ENCODE measurements at regions not wholly inside any gene's neighbourhood (a gene's known extent, or its start where the extent isn't known, plus 50 kb on each side); places are given as distances from the start of the nearest gene placed in this dataset.

GRCh38 chr1:243942196-243943150, 92.4 kb upstream of the AKT3 start:
- Mint-ChIP-seq H3K9me3 (ENCODE audit: unreplicated experiment) (no peaks in the 10 kb centered on the region), H3K36me3 (ENCODE audit: low read depth, unreplicated experiment) (no peaks in the 10 kb centered on the region), H3K27ac (ENCODE audit: unreplicated experiment) (no peak overlapping the region), H3K27me3 (ENCODE audit: unreplicated experiment) (peaks cover 5% of the 10 kb centered on the region), H3K4me3 (ENCODE audit: unreplicated experiment) (no peak overlapping the region), H3K4me1 (ENCODE audit: unreplicated experiment) (peaks cover 5% of the 10 kb centered on the region)
- no peak for TF ChIP-seq CTCF (IDR thresholded peaks at IDR 0.05; ENCODE audit: unreplicated experiment)
- no peak for DNase-seq (ENCODE audit: low spot score)

GRCh38 chr1:243940451-243940850, 90.4 kb upstream of the AKT3 start:
- TF ChIP-seq CTCF (IDR thresholded peaks at IDR 0.05; ENCODE audit: unreplicated experiment): no peak
- Mint-ChIP-seq H3K36me3 (ENCODE audit: low read depth, unreplicated experiment) (no peaks in the 10 kb centered on the region), H3K27me3 (ENCODE audit: unreplicated experiment) (peaks cover 5% of the 10 kb centered on the region), H3K9me3 (ENCODE audit: unreplicated experiment) (no peaks in the 10 kb centered on the region), H3K27ac (ENCODE audit: unreplicated experiment) (no peak overlapping the region), H3K4me1 (ENCODE audit: unreplicated experiment) (peaks cover 5% of the 10 kb centered on the region), H3K4me3 (ENCODE audit: unreplicated experiment) (no peak overlapping the region)
- DNase-seq (ENCODE audit: low spot score): no peak

GRCh38 chr1:243939167-243939848, 89.3 kb upstream of the AKT3 start:
- Mint-ChIP-seq H3K4me3 (ENCODE audit: unreplicated experiment) (no peak overlapping the region), H3K27ac (ENCODE audit: unreplicated experiment) (no peak overlapping the region), H3K9me3 (ENCODE audit: unreplicated experiment) (no peaks in the 10 kb centered on the region), H3K4me1 (ENCODE audit: unreplicated experiment) (peaks cover 5% of the 10 kb centered on the region), H3K36me3 (ENCODE audit: low read depth, unreplicated experiment) (no peaks in the 10 kb centered on the region), H3K27me3 (ENCODE audit: unreplicated experiment) (peaks cover 5% of the 10 kb centered on the region)
- no peak for DNase-seq (ENCODE audit: low spot score)
- TF ChIP-seq CTCF (IDR thresholded peaks at IDR 0.05; ENCODE audit: unreplicated experiment): no peak

GRCh38 chr1:243938208-243938607, 88.2 kb upstream of the AKT3 start:
- H3K36me3 Mint-ChIP-seq (ENCODE audit: low read depth, unreplicated experiment): no peaks in the 10 kb centered on the region
- H3K4me1 Mint-ChIP-seq (ENCODE audit: unreplicated experiment): peaks cover 5% of the 10 kb centered on the region
- no peak for TF ChIP-seq CTCF (IDR thresholded peaks at IDR 0.05; ENCODE audit: unreplicated experiment)
- H3K27me3 Mint-ChIP-seq (ENCODE audit: unreplicated experiment): peaks cover 5% of the 10 kb centered on the region
- no peak overlapping the region for H3K4me3 Mint-ChIP-seq (ENCODE audit: unreplicated experiment)
- DNase-seq (ENCODE audit: low spot score): no peak
- H3K9me3 Mint-ChIP-seq (ENCODE audit: unreplicated experiment): no peaks in the 10 kb centered on the region
- H3K27ac Mint-ChIP-seq (ENCODE audit: unreplicated experiment): no peak overlapping the region

- Mint-ChIP-seq H3K27ac (ENCODE audit: unreplicated experiment) (no peak overlapping the region), H3K4me3 (ENCODE audit: unreplicated experiment) (no peak overlapping the region), H3K27me3 (ENCODE audit: unreplicated experiment) (peaks cover 2% of the 10 kb centered on the region), H3K9me3 (ENCODE audit: unreplicated experiment) (no peaks in the 10 kb centered on the region), H3K4me1 (ENCODE audit: unreplicated experiment) (peaks cover 5% of the 10 kb centered on the region), H3K36me3 (ENCODE audit: low read depth, unreplicated experiment) (no peaks in the 10 kb centered on the region)
- DNase-seq (ENCODE audit: low spot score): no peak
- TF ChIP-seq CTCF (IDR thresholded peaks at IDR 0.05; ENCODE audit: unreplicated experiment): no peak
Measured at GRCh38 chr1:243933495-243933894, 83.5 kb upstream of the AKT3 start.
